Urothelium cell line (cell line): ENCODE measurements at regions not wholly inside any gene's neighbourhood (a gene's known extent, or its start where the extent isn't known, plus 50 kb on each side); places are given as distances from the start of the nearest gene placed in this dataset.

Experiments used
- DNase-seq: peaks from one replicate; pipeline ENCODE4 v3.0.0; 2011; ENCODE audit warnings: low spot score, mixed read lengths
- FAIRE-seq: peaks from 2 replicates; lab custom pipeline; 2011; peaks lifted over from hg19 to GRCh38; lab: Jason Lieb, UNC

- FAIRE-seq (no peak), DNase-seq (no peak)
Observed at GRCh38 chr2:118475622-118476205, 371.7 kb downstream of the EN1 start.

DNA sequence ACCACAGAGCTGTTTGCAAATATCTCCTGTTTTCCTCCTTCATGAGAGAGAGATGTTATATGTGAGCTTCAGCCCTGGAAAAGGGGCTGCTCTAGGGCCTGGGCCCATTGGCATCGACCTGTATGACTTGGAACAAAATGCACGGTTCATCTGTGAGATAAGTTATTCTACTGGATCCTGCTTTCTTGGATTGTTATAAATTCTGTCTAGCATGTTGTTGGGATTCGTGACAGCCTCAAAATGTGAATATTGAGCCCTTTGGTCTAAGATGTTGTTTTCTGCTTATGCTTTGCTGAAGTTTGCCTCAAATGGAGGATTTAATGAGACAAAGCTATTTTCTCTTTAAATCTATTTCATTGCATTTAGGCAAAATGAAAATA, 372.9 kb downstream of the EN1 start:
- DNase-seq (no peak), FAIRE-seq (no peak)

- peak; percentile 40 for FAIRE-seq
Observed at GRCh38 chr2:118473846-118474540, 373.5 kb downstream of the EN1 start.

DNA sequence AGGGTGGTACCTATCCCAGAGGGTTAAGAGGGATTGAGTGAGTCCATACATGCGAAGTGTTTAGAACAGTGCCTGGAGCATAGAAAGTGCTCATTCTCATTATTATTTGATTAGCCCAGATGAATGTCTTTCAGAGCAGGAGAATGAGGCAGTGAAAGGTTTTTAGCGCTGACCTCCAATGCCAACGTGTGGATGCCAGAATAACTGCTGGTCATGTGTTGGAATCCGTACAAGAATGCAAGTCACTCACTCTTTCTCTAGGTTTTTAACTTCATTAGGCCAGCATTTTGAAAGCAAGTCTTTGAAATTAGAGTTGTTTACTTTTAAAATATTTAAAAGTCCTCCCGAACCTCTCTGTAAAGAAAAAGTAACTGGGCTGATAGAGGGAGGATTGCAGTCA, 374.2 kb downstream of the EN1 start:
- no peak for DNase-seq
- no peak for FAIRE-seq

More at GRCh38 chr2:118473846-118474540, 373.5 kb downstream of the EN1 start:
- DNase-seq: no peak

DNA sequence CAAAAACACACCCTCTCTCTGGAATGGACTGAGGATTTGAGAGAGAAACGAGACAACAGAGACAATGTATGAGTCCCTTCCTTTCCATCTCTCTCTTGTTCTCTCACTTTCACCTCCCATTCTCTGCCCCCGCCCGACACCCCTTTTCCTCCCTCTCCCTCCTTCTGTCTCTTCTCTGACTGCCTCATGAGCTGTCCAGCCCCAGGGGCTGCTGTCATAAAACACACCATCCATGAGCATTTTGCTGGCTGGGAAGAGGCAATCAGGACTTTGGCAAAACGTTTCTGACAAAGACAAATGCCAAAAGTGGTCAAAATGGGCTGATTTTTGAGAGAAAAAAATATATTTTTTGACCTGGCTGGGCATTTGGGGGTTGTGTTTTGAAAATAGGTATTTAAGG, 377.2 kb downstream of the EN1 start:
- FAIRE-seq: no peak
- DNase-seq: no peak

GRCh38 chr2:118469103-118469502, 378.3 kb downstream of the EN1 start:
- FAIRE-seq: peak; percentile 71
- DNase-seq: no peak

DNA sequence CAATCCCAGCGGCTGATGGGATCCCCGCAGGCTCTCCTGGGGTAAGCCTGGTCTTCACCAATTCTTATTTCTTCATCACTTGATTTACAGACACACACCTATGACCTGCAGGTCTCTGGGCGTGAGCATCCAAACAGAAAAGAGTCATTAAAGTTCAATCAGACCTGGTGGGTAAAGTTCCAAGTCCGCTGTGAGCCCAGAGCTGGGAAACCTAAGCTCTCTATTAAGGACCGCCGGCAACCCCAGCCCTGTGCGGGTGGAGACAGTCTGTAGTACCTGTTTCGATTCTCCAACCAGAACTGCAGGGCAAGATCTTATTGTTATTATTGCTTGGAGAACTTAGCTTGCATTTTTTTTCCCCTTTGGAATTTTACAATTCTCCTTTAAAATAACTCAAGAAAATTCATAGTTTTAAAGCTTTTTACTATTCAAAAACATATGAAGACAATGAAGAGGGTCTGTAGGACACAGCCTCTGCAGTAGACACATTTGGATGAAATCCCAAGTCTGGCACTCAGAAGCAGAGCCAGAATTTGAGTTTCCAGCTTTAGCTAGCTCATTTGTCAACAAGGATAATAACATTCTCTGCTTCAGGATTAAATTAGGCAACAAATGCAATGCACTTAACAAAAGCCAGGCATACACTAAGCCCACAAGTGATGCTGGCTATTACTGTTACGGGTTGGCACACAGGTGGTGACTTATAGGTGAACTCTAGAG, 376.4 kb downstream of the INSIG2 start:
- no peak for FAIRE-seq
- no peak for DNase-seq

DNA sequence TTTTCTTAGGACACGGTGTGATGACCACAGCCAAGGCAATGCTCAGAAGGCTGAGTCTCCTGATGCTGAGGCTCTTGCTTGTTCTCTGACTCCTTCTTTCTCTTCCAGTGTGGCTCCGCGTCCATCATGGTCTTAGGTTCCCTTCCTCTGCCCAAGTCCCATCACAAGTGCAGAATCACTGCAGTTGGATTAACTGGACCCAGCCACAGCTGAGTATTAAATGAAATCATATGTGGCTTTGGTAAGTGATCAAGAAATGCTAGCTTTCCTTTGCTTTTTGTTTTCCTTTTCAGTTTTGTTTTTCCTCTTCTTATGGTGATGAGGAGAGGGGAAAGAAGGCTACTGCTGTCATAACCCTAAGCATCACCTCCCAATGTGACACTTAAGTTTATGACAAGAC, 375.8 kb downstream of the INSIG2 start:
- no peak for FAIRE-seq
- DNase-seq: no peak

DNA sequence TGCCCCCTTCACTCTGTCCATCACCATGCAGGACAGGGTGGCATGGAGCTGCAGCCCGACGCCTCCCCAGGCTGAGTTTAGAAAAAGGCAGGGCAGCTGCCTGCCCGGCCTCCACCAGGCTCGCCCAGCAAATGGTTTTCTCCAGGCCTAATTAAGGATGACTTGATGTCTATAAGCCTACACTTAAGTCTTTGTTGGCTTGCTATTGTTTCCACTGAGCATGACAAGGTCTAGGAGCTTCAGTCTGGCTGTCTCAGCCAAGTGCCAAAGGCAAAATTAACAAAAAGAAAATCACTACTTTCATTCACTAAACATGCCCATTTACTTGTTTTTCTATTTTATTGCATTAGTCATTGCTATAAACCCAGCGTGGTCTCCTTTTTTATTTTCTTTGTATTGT, 372.2 kb downstream of the INSIG2 start:
- FAIRE-seq: no peak
- no peak for DNase-seq

DNA sequence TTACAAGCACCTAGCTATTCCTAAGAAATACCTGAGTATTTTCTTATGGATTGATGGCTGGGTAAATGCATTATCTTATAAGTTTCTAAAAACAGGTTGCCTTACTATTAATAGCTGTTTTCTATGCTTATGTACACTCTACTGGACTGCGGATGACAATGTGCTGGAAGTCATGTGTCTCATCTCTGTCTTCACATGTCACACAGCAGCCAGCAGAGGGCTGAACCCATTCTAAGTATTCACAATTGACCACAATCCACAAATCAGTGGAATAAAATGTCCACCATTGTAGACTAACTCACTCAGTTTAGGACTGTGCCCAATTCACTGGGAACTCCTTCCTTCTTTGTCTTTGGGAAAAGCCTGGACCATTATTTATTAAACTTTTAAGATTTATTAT, 371.2 kb downstream of the INSIG2 start:
- no peak for FAIRE-seq
- no peak for DNase-seq

DNA sequence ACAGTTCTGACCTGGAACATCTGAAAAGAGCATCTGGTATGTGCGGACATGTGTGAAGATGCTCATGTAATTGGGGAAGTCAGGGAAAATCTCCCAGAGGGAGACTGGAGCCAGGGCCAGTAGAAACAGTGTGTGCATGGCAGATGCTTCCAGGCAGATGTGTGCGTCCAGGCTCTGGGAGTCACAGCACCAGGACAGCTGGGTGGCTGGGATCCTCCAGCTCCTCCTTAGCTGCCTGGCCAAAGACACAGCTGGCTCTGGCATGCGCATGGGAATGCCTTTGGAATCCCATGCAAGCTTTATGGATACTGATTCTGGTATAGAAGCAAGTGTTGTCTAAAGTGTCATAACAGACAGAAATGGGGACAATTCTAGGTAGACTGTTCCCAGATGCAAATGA, 369.7 kb downstream of the INSIG2 start:
- FAIRE-seq (no peak), DNase-seq (no peak)

- no peak for DNase-seq
- FAIRE-seq: no peak
Observed at GRCh38 chr2:118449401-118449800, 361.1 kb downstream of the INSIG2 start.

DNA sequence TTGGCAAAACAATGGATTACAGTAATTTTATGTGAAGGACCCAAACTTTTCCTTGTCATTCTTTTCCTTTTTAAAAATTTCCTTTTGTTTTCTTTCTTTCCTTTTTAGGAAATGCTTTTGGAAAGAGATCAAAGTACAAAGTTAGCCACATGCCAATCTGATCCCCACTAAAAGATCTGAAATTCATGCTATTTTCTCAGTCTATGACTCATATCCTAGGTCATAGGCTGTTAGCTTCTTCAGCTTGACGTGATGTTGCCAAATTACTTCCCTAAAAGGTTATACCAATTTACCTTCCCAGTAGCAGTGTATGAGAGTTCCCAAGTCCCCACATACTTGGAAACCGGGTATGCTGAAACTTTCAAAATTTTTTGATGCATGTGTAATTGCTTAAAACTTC, 355.3 kb downstream of the INSIG2 start:
- DNase-seq: peak; percentile 50
- FAIRE-seq: no peak

GRCh38 chr2:118442996-118443553, 354.8 kb downstream of the INSIG2 start:
- no peak for DNase-seq
- FAIRE-seq: peak; percentile 46

- FAIRE-seq (no peak), DNase-seq (no peak)
Observed at GRCh38 chr2:118442046-118442445, 353.8 kb downstream of the INSIG2 start.

DNA sequence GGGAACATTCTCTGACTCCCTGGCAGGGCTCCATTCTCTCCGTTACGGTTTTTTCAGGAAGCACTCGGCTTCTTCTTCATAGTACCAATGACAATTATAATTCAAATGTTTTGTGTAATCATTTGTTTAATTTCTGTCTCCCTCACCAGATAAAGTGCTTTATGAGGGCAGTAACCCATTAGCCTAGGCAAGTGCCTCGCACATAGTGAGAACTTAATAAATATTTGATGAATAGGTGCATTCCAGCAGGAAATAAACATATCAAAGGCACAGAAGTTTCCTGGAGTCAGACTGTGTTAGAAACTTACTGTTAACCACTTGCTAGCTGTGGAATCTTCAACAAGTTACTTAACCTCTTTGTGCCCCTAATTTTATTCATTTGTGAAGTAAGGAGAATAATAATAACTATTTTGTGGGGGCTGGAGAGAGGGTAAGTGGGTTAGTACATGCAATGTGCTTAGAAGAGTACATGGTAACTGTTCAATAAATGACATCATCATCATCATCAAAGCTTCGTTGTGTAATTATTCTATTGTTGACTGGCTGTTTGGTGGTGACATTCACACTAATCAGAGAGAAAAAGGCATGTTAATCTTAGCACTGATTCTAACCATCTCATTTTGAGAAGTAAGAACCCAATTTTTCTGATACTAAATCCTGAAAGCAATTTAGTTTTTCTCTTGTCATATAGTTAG, 352.3 kb downstream of the INSIG2 start:
- FAIRE-seq (no peak), DNase-seq (no peak)

DNA sequence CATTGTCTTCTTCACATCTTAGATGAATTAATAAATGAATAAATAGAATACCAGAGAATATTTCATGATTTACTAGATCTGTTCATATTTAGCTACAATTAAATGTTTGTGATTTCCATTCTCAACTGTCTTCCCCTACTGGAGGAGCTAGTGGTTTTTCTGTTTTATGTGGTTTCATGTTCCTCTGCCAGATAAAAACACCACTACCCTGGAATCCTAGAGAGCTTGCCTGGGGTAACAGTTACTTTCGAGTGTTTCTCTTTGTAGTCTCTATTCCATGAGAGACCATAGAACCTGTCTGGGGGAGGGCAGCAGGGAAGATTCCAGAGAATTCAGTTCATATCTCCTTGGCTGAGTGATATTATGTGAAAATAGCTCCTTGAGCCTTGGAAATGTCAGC, 349.2 kb downstream of the INSIG2 start:
- FAIRE-seq (no peak), DNase-seq (no peak)

DNA sequence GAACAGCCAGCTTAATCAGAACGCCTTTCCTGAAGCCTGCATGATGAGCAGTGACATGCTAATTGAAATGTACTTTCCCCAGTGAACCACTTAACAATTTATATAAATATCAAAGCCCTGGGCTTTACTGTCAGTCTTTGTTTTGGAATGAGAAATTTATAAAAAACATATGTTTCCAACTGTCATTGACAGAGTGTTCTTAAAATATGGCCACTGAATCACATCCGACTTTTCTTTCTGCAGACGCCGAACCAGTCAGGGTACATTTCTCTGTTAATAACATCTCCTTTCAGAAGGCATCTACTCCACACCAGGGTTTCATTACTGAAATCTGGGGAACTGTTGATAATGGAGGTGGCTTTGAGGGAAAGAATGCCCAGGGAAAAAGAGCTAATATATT, 343.7 kb downstream of the INSIG2 start:
- FAIRE-seq (no peak), DNase-seq (no peak)

- FAIRE-seq: no peak
Observed at GRCh38 chr2:118431586-118431985, 343.3 kb downstream of the INSIG2 start.

DNA sequence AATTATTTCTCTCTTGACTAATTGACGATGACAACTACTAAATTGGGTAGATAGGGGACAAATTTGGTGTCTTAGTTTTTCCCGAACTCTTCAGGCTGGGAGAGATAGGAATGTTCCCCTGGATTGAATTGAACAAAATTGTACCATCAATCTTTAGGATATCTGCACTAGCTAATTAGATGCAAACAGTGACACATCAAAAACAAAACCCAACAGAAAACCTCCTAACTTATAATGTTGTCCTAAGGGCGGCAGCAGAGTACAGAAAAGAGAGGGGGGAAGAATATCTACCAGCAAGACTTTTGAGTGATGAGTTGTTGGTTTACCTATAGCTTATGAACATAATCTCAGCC, 342.9 kb downstream of the INSIG2 start:
- FAIRE-seq: no peak

More at GRCh38 chr2:118431586-118431985, 343.3 kb downstream of the INSIG2 start:
- DNase-seq: no peak

DNA sequence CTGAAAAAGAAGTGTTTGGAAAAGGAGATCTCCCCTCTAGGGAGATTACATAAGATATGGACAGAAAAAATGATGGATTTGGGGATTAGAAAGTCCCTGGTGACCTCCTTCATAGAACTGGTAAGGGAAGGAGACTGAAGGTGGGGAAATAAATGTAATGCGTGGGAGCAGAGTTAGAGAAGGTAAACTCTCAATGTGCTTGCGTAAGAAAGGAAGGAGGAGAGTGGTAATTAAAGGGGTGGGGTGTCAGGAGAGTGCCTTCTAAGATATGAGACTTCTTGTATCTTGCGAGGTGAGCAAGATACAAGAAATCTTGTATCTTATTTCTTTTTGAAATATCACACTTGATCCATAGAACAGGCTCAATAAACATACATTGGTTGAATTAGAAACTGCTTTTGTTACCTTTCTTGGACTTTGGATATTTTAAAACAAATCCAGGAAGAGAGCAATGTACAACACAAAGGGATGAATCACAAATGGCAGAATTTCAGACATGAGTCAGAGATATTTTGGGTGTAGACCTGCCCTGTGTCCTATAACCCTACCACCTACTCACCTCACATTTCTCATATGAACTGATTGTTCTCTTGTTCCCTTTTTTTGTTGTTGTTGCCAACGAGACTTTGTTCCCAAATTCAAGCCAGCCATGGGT, 342.4 kb downstream of the INSIG2 start:
- FAIRE-seq: peak; percentile 81

More for the DNA sequence above, 342.9 kb downstream of the INSIG2 start:
- DNase-seq: peak; percentile 38

More for the DNA sequence above, 342.4 kb downstream of the INSIG2 start:
- peak; percentile 62 for DNase-seq
